Ascending aorta (tissue), 2 donors: ENCODE measurements at regions not wholly inside any gene's neighbourhood (a gene's known extent, or its start where the extent isn't known, plus 50 kb on each side); places are given as distances from the start of the nearest gene placed in this dataset.

Source experiments
- DNase-seq, 2 donors: peaks; one replicate each; pipeline ENCODE4 v3.0.0-alpha.2; 2019; ENCODE audit warnings: low spot score in 2 of 2
- H3K27ac ChIP-seq, 2 donors: fragments of 200-600 bp; sonication (generic); one replicate each; pipeline ENCODE4 v1.5.1; 2016 to 2017; ENCODE audit warnings: mild to moderate bottlenecking in 1 of 2
- H3K27me3 ChIP-seq: fragments of 200-600 bp; sonication (generic); one replicate; pipeline ENCODE4 v1.5.1; 2017
- H3K36me3 ChIP-seq, 2 donors: fragments of 200-600 bp; sonication (generic); one replicate each; pipeline ENCODE4 v1.5.1; 2016
- H3K4me1 ChIP-seq, 2 donors: fragments of 200-600 bp; sonication (generic); one replicate each; pipeline ENCODE4 v1.5.1; 2016 to 2017; ENCODE audit warnings: mild to moderate bottlenecking in 1 of 2
- H3K4me3 ChIP-seq, 2 donors: fragments of 200-600 bp; sonication (generic); one replicate each; pipeline ENCODE4 v1.5.1; 2016 to 2017; ENCODE audit warnings: mild to moderate bottlenecking in 1 of 2
- H3K9me3 ChIP-seq, 2 donors: fragments of 200-600 bp; sonication (generic); one replicate each; pipeline ENCODE4 v1.5.1; 2016
- intact Hi-C: fragments of 100-400 bp; cut with DNase I; formaldehyde crosslinking; loops from one replicate; pipeline ENCODE4 v1.15.1; 2023
- TF ChIP-seq, protein P1 (sequence below), 3 experiments: fragments of 200-600 bp in 2 of 3; fragments of 450-650 bp in 1 of 3; sonication (generic) in 2 of 3; IDR thresholded peaks; one replicate each; pipeline ENCODE4 v1.5.1; 2016 to 2019; ENCODE audit warnings: antibody characterized with exemption in 3 of 3, mild to moderate bottlenecking in 1 of 3, moderate library complexity in 1 of 3

DNA sequence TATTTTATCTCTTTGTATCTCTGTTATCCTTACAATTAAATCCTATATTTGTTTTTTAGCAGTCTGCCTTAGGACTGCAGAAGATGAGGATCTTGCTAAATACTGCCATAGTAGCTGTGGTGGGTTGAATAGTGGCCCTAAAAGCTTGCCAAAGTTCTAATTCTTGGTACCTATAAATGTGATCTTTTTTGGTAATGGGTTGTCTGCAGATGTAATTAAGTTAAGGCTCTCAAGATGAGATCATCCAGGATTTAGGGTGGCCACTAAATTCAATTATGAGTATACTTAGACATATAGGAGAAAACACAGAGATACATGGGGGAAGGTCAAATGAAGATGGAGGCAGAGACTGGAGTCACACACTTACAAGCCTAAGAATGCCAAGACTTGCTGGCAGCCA is 1753.7 kb downstream of the RPA4 start:
- Histone ChIP-seq H3K4me3 (no peak overlapping the region), H3K27me3 (no peaks in the 10 kb centered on the region), H3K27ac (no peak overlapping the region), H3K4me1 (no peaks in the 10 kb centered on the region), H3K9me3 (no peaks in the 10 kb centered on the region), H3K36me3 (no peaks in the 10 kb centered on the region)
- no peak for DNase-seq
- intact Hi-C loops, result no loop called here
- TF ChIP-seq, protein P1, sequence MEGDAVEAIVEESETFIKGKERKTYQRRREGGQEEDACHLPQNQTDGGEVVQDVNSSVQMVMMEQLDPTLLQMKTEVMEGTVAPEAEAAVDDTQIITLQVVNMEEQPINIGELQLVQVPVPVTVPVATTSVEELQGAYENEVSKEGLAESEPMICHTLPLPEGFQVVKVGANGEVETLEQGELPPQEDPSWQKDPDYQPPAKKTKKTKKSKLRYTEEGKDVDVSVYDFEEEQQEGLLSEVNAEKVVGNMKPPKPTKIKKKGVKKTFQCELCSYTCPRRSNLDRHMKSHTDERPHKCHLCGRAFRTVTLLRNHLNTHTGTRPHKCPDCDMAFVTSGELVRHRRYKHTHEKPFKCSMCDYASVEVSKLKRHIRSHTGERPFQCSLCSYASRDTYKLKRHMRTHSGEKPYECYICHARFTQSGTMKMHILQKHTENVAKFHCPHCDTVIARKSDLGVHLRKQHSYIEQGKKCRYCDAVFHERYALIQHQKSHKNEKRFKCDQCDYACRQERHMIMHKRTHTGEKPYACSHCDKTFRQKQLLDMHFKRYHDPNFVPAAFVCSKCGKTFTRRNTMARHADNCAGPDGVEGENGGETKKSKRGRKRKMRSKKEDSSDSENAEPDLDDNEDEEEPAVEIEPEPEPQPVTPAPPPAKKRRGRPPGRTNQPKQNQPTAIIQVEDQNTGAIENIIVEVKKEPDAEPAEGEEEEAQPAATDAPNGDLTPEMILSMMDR (IDR thresholded peaks at IDR 0.05), result no peak

DNA sequence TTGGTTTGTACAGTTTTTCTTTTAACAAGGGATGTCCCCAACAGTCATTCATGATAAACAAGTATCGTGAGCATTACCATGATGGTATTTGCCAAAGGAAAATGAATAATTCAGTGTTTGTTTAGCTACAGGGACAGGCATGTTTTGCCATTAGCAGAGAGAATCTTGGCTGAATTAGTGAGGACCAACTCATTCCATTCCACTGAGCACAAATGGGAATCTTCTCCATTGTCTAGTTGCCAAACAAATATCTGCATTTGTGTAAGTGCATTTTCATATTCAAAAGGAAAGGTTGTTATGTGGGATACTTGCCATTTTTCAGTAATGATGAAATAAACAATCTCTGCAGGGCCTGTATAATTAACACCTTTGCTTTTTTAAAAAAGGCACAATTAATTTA is 1762.6 kb downstream of the RPA4 start:
- intact Hi-C loops, result no loop called here
- Histone ChIP-seq H3K9me3 (no peaks in the 10 kb centered on the region), H3K4me3 (no peak overlapping the region), H3K4me1 (no peaks in the 10 kb centered on the region), H3K27me3 (no peaks in the 10 kb centered on the region), H3K27ac (no peak overlapping the region), H3K36me3 (no peaks in the 10 kb centered on the region)
- TF ChIP-seq, protein P1 (IDR thresholded peaks at IDR 0.05), result no peak
- DNase-seq, result no peak

DNA sequence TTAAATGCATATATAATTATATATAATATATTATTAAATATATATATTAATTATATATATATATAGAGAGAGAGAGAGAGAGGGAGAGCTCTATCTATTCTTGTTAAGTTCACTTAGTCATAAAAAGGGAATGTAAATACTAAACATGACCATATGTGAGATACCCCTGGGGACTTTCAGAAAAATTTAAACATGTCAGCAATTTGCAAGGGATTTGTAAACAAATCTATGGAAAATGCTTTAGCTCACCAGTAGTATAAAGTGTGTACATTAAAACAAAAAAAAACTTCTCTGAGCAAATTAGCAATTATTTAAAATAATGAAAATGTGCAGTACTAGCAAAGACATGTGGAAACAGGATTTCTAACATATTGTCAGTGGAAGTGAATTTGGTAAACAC is 1755.5 kb downstream of the PCDH19 start:
- Histone ChIP-seq H3K36me3 (no peaks in the 10 kb centered on the region), H3K4me3 (no peak overlapping the region), H3K4me1 (no peaks in the 10 kb centered on the region), H3K27ac (no peak overlapping the region), H3K27me3 (no peaks in the 10 kb centered on the region), H3K9me3 (no peaks in the 10 kb centered on the region)
- intact Hi-C loops, result no loop called here
- TF ChIP-seq, protein P1 (IDR thresholded peaks at IDR 0.05), result no peak
- DNase-seq, result no peak
